Caco-2 (cell line): ENCODE measurements at regions not wholly inside any gene's neighbourhood (a gene's known extent, or its start where the extent isn't known, plus 50 kb on each side); places are given as distances from the start of the nearest gene placed in this dataset.

ENCODE experiments used
- BruUV-seq: library from RNA; stranded (reverse); fragments of 400-500 nt; replicated peaks from 2 replicates; lab custom pipeline; 2021; lab: Mats Ljungman, UMichigan
- CTCF ChIA-PET: fragments of 300-600 bp; sonication (Branson Sonifier 250); formaldehyde crosslinking; loops from one replicate; lab custom pipeline; 2022; ENCODE audit warnings: antibody characterized with exemption; lab: Charles Lee
- POLR2A ChIA-PET: fragments of 300-600 bp; sonication (Branson Sonifier 250); formaldehyde crosslinking; loops from one replicate; lab custom pipeline; 2022; ENCODE audit warnings: antibody characterized with exemption; lab: Charles Lee
- DNase-seq, 2 experiments: peaks; one replicate each; pipeline versions ENCODE4 v3.0.0 to v3.0.0-alpha.2; 2020 to 2022
- H3K27me3 ChIP-seq: replicated peaks from 2 replicates; pipeline ENCODE4 v1.6.0; 2011; ENCODE audit warnings: low read length; ENCODE audit not compliant: control insufficient read depth, insufficient read depth
- H3K36me3 ChIP-seq: 2 replicates; pipeline ENCODE4 v1.5.1; 2011; ENCODE audit warnings: low read length; ENCODE audit not compliant: control insufficient read depth, insufficient read depth
- H3K4me1 ChIP-seq: fragments of 250-450 bp; sonication (Bioruptor Pico); 2 replicates; pipeline ENCODE4 v1.5.1; 2020; ENCODE audit warnings: mild to moderate bottlenecking
- H3K4me3 ChIP-seq: 2 replicates; pipeline ENCODE4 v1.5.1; 2011; ENCODE audit warnings: low read depth, mild to moderate bottlenecking, control low read depth, low read length
- H3K9me3 ChIP-seq: fragments of 250-450 bp; sonication (Bioruptor Pico); 2 replicates; pipeline ENCODE4 v1.5.1; 2020; ENCODE audit warnings: mild to moderate bottlenecking, moderate library complexity
- H3K27ac Mint-ChIP-seq: one replicate; pipeline ENCODE4 v1.8.0; 2022; ENCODE audit warnings: mixed read lengths; ENCODE audit not compliant: unreplicated experiment
- H3K27me3 Mint-ChIP-seq: one replicate; pipeline ENCODE4 v1.8.0; 2022; ENCODE audit warnings: mixed read lengths; ENCODE audit not compliant: insufficient read depth, unreplicated experiment
- H3K36me3 Mint-ChIP-seq: one replicate; pipeline ENCODE4 v1.8.0; 2022; ENCODE audit warnings: mild to moderate bottlenecking, mixed read lengths; ENCODE audit not compliant: insufficient read depth, unreplicated experiment
- H3K4me1 Mint-ChIP-seq: one replicate; pipeline ENCODE4 v1.8.0; 2022; ENCODE audit warnings: low read depth, mixed read lengths; ENCODE audit not compliant: unreplicated experiment
- H3K4me3 Mint-ChIP-seq: one replicate; pipeline ENCODE4 v1.8.0; 2022; ENCODE audit warnings: mild to moderate bottlenecking, moderate library complexity, mixed read lengths; ENCODE audit not compliant: unreplicated experiment
- H3K9me3 Mint-ChIP-seq: one replicate; pipeline ENCODE4 v1.8.0; 2022; ENCODE audit warnings: mixed read lengths; ENCODE audit not compliant: unreplicated experiment
- CTCF ChIP-seq, 2 experiments: fragments of 200-600 bp in 1 of 2; IDR thresholded peaks; 1 replicate in 1 of 2; 2 replicates in 1 of 2; pipeline versions ENCODE4 v1.5.1 to v1.8.0; 2011 to 2022; ENCODE audit warnings: antibody characterized with exemption in 1 of 2, control low read depth in 1 of 2, inconsistent platforms in 1 of 2, low read depth in 1 of 2, low read length in 1 of 2, mild to moderate bottlenecking in 1 of 2, moderate library complexity in 1 of 2; ENCODE audit not compliant: insufficient read depth in 1 of 2, severe bottlenecking in 1 of 2, unreplicated experiment in 1 of 2
- intact Hi-C: fragments of 100-400 bp; cut with micrococcal nuclease; formaldehyde crosslinking; loops from one replicate; pipeline ENCODE4 v1.10.0; 2022; ENCODE audit not compliant: unreplicated experiment

DNA sequence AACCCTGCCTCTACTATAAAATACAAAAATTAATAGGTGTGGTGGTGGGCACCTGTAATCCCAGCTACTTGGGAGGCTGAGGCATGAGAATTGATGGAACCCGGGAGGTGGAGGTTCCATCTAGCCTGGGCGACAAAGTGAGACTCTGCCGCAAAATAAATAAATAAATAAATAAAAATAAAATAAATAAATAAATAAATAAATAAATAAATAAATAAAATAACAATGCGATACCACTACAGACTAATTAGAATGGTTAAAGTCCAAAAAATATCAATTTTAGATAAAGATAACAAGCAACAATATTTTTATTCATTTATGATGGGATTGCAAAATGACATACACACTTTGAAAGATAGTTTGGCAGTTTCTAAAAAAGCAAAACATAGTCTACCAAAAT lies 1131.5 kb downstream of the SI start:
- intact Hi-C loops, result no loop called here
- no peak for TF ChIP-seq CTCF (IDR thresholded peaks at IDR 0.05; ENCODE audit: insufficient read depth in 1 of 2, low read depth in 1 of 2, low read length in 1 of 2, severe bottlenecking in 1 of 2, unreplicated experiment in 1 of 2)
- Mint-ChIP-seq H3K9me3 (peaks cover 10% of the 10 kb centered on the region), H3K4me3 (no peak overlapping the region), H3K27me3 (peaks cover 3% of the 10 kb centered on the region), H3K4me1 (no peaks in the 10 kb centered on the region), H3K36me3 (no peaks in the 10 kb centered on the region), H3K27ac (no peak overlapping the region)
- no peaks in the 10 kb centered on the region for H3K36me3 ChIP-seq
- no peaks in the 10 kb centered on the region for H3K4me1 ChIP-seq
- no peaks in the 10 kb centered on the region for H3K9me3 ChIP-seq
- ChIA-PET POLR2A (no interaction called here), CTCF (no interaction called here)
- H3K4me3 ChIP-seq, result no peak overlapping the region
- H3K27me3 ChIP-seq, result no peaks in the 10 kb centered on the region
- DNase-seq, result no peak
- no TSS peak for BruUV-seq

DNA sequence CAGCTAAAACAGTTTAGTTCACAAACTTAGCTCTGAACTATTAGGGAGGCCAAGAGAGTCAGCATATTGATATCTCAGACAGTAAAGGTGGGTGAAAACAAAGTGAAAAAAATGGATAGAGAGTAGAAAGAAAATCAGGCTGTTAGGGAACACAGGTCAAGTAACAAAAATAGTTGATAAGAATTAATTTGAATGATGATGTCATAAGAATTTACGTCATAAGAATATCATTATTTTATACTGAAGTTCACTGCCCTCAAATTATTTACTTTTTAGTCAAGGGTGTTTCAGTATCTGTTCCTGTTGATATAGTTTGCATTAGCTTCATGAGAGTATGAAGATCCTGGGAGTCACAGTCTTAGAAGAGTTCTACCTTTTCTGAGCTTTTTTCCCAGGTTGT lies 1134.6 kb downstream of the SI start:
- H3K4me1 ChIP-seq, result no peaks in the 10 kb centered on the region
- TF ChIP-seq CTCF (IDR thresholded peaks at IDR 0.05; ENCODE audit: insufficient read depth in 1 of 2, low read depth in 1 of 2, low read length in 1 of 2, severe bottlenecking in 1 of 2, unreplicated experiment in 1 of 2), result no peak
- no peaks in the 10 kb centered on the region for H3K27me3 ChIP-seq
- BruUV-seq, result no TSS peak
- H3K4me3 Mint-ChIP-seq, result no peak overlapping the region
- H3K9me3 Mint-ChIP-seq, result peaks cover 10% of the 10 kb centered on the region
- H3K27me3 Mint-ChIP-seq, result peaks cover 3% of the 10 kb centered on the region
- no peak overlapping the region for H3K27ac Mint-ChIP-seq
- ChIA-PET CTCF (no interaction called here), POLR2A (no interaction called here)
- DNase-seq, result no peak
- H3K9me3 ChIP-seq, result no peaks in the 10 kb centered on the region
- no peak overlapping the region for H3K4me3 ChIP-seq
- no peaks in the 10 kb centered on the region for H3K4me1 Mint-ChIP-seq
- no peaks in the 10 kb centered on the region for H3K36me3 Mint-ChIP-seq
- intact Hi-C loops, result no loop called here
- H3K36me3 ChIP-seq, result no peaks in the 10 kb centered on the region

GRCh38 chr3:163939926-163940325 lies 1138.4 kb downstream of the SI start:
- no peak for TF ChIP-seq CTCF (IDR thresholded peaks at IDR 0.05; ENCODE audit: insufficient read depth in 1 of 2, low read depth in 1 of 2, low read length in 1 of 2, severe bottlenecking in 1 of 2, unreplicated experiment in 1 of 2)
- no peaks in the 10 kb centered on the region for H3K27me3 Mint-ChIP-seq
- H3K9me3 Mint-ChIP-seq, result peaks cover 10% of the 10 kb centered on the region

More at GRCh38 chr3:163939926-163940325, 1138.4 kb downstream of the SI start:
- H3K36me3 ChIP-seq, result no peaks in the 10 kb centered on the region
- POLR2A ChIA-PET, result no interaction called here
- no peaks in the 10 kb centered on the region for H3K9me3 ChIP-seq
- CTCF ChIA-PET, result no interaction called here
- Mint-ChIP-seq H3K4me3 (no peak overlapping the region), H3K27ac (no peak overlapping the region), H3K4me1 (no peaks in the 10 kb centered on the region), H3K36me3 (no peaks in the 10 kb centered on the region)
- no peaks in the 10 kb centered on the region for H3K27me3 ChIP-seq
- no TSS peak for BruUV-seq
- H3K4me1 ChIP-seq, result no peaks in the 10 kb centered on the region
- peak in 1 of 2 experiments; percentile 3 for DNase-seq
- intact Hi-C loops, result no loop called here
- H3K4me3 ChIP-seq, result no peak overlapping the region
